H1 (cell line): ENCODE measurements at regions not wholly inside any gene's neighbourhood (a gene's known extent, or its start where the extent isn't known, plus 50 kb on each side); places are given as distances from the start of the nearest gene placed in this dataset.

Experiments
- CTCF ChIA-PET: fragments of 300-600 bp; sonication (Branson Sonifier 250); formaldehyde crosslinking; loops from one replicate; lab custom pipeline; 2021; ENCODE audit not compliant: partially characterized antibody; lab: Charles Lee
- POLR2A ChIA-PET: fragments of 300-600 bp; sonication (Branson Sonifier 250); formaldehyde crosslinking; loops from one replicate; lab custom pipeline; 2021; ENCODE audit warnings: inconsistent platforms; ENCODE audit not compliant: partially characterized antibody; lab: Charles Lee
- DNase-seq, 2 experiments: peaks; one replicate each; pipeline versions ENCODE4 v3.0.0 to v3.0.0-alpha.2; 2010 to 2022; ENCODE audit warnings: low spot score in 2 of 2, low read depth in 1 of 2, mixed read lengths in 1 of 2
- FAIRE-seq: peaks from 2 replicates; lab custom pipeline; 2011; peaks lifted over from hg19 to GRCh38; lab: Jason Lieb, UNC
- H2AFZ ChIP-seq: 2 replicates; pipeline ENCODE4 v1.8.1; 2012; ENCODE audit warnings: low read length, inconsistent platforms
- H2AK5ac ChIP-seq: 2 replicates; pipeline ENCODE4 v1.6.1; 2013; ENCODE audit warnings: low read depth, low read length
- H2BK120ac ChIP-seq: replicated peaks from 2 replicates; pipeline ENCODE3; 2013; ENCODE audit warnings: low read depth, low read length, inconsistent platforms
- H2BK12ac ChIP-seq: 2 replicates; pipeline ENCODE4 v1.6.1; 2013; ENCODE audit warnings: low read depth, low read length
- H2BK15ac ChIP-seq: 2 replicates; pipeline ENCODE4 v1.6.1; 2013; ENCODE audit warnings: low read length
- H2BK20ac ChIP-seq: 2 replicates; pipeline ENCODE4 v1.6.1; 2013; ENCODE audit warnings: low read length
- H2BK5ac ChIP-seq: 2 replicates; pipeline ENCODE4 v1.6.1; 2013; ENCODE audit warnings: low read depth, low read length
- H3K14ac ChIP-seq: 2 replicates; pipeline ENCODE4 v1.6.1; 2013; ENCODE audit warnings: inconsistent platforms; ENCODE audit not compliant: insufficient read length
- H3K18ac ChIP-seq: 2 replicates; pipeline ENCODE4 v1.6.1; 2013; ENCODE audit warnings: low read length; ENCODE audit errors: extremely low read depth
- H3K23ac ChIP-seq: 2 replicates; pipeline ENCODE4 v1.6.1; 2013; ENCODE audit warnings: inconsistent platforms; ENCODE audit not compliant: insufficient read length
- H3K23me2 ChIP-seq: 2 replicates; pipeline ENCODE4 v1.6.1; 2013; ENCODE audit warnings: low read depth, low read length
- H3K27ac ChIP-seq: 2 replicates; pipeline ENCODE4 v1.6.1; 2011; ENCODE audit warnings: low read depth, low read length, inconsistent platforms
- H3K27me3 ChIP-seq, 4 experiments: replicated peaks in 1 of 4; 1 replicate in 1 of 4; 2 replicates in 3 of 4; pipeline versions ENCODE4 v1.6.1 to v1.8.1; 2011 to 2013; ENCODE audit warnings: low read length in 3 of 4, mild to moderate bottlenecking in 3 of 4, inconsistent platforms in 2 of 4, mixed read lengths in 2 of 4, moderate library complexity in 1 of 4; ENCODE audit not compliant: control insufficient read depth in 3 of 4, insufficient read depth in 3 of 4; ENCODE audit errors: extremely low read depth in 1 of 4
- H3K36me3 ChIP-seq, 4 experiments: 2 replicates each; pipeline versions ENCODE4 v1.6.1 to v1.8.1; 2011 to 2013; ENCODE audit warnings: mild to moderate bottlenecking in 4 of 4, low read length in 3 of 4, moderate library complexity in 2 of 4, control low read depth in 1 of 4, inconsistent platforms in 1 of 4; ENCODE audit not compliant: insufficient read depth in 4 of 4, control insufficient read depth in 2 of 4
- H3K4ac ChIP-seq: replicated peaks from 2 replicates; pipeline ENCODE3; 2013; ENCODE audit warnings: low read length, low read depth, mixed read lengths, inconsistent platforms; ENCODE audit not compliant: insufficient read length
- H3K4me1 ChIP-seq, 4 experiments: replicated peaks in 1 of 4; 1 replicate in 1 of 4; 2 replicates in 3 of 4; pipeline versions ENCODE4 v1.6.1 to v1.8.1; 2011 to 2013; ENCODE audit warnings: low read length in 3 of 4, inconsistent platforms in 2 of 4, mixed read lengths in 1 of 4; ENCODE audit not compliant: insufficient read depth in 4 of 4, control insufficient read depth in 3 of 4
- H3K4me2 ChIP-seq, 2 experiments: 2 replicates each; pipeline versions ENCODE4 v1.6.1 to v1.8.1; 2011 to 2013; ENCODE audit warnings: low read depth in 2 of 2, low read length in 2 of 2, control low read depth in 1 of 2, inconsistent platforms in 1 of 2, mild to moderate bottlenecking in 1 of 2; ENCODE audit not compliant: insufficient read depth in 1 of 2
- H3K4me3 ChIP-seq, 4 experiments: fragments of 200-600, 300-600 bp in 1 of 4; sonication (generic), shearing (Covaris generic), sonication (Bioruptor Twin) in 1 of 4; 2 replicates each; pipeline versions ENCODE4 v1.5.1 to v1.8.1; 2011 to 2016; ENCODE audit warnings: low read length in 4 of 4, low read depth in 3 of 4, control low read depth in 2 of 4, inconsistent platforms in 2 of 4, mild to moderate bottlenecking in 2 of 4, mixed read lengths in 1 of 4, moderate library complexity in 1 of 4; ENCODE audit not compliant: insufficient read depth in 2 of 4; ENCODE audit errors: extremely low read depth in 1 of 4
- H3K56ac ChIP-seq: replicated peaks from 2 replicates; pipeline ENCODE3; 2013; ENCODE audit warnings: low read depth, mild to moderate bottlenecking, mixed read lengths, low read length, inconsistent platforms; ENCODE audit not compliant: insufficient read length
- H3K79me1 ChIP-seq: 2 replicates; pipeline ENCODE4 v1.6.1; 2013; ENCODE audit warnings: low read depth, low read length, control low read depth
- H3K79me2 ChIP-seq, 2 experiments: 2 replicates each; pipeline versions ENCODE4 v1.6.1 to v1.8.1; 2012 to 2013; ENCODE audit warnings: low read length in 2 of 2, mild to moderate bottlenecking in 2 of 2, inconsistent platforms in 1 of 2; ENCODE audit not compliant: insufficient read depth in 2 of 2, control insufficient read depth in 1 of 2
- H3K9ac ChIP-seq, 4 experiments: replicated peaks in 1 of 4; 1 replicate in 1 of 4; 2 replicates in 3 of 4; pipeline versions ENCODE4 v1.6.1 to v1.8.1; 2011 to 2013; ENCODE audit warnings: low read depth in 3 of 4, low read length in 3 of 4, control low read depth in 2 of 4, mild to moderate bottlenecking in 2 of 4, moderate library complexity in 2 of 4, inconsistent platforms in 1 of 4; ENCODE audit errors: extremely low read depth in 1 of 4
- H3K9me3 ChIP-seq, 2 experiments: 2 replicates each; pipeline versions ENCODE4 v1.6.1 to v1.8.1; 2012 to 2013; ENCODE audit warnings: mild to moderate bottlenecking in 2 of 2, moderate library complexity in 2 of 2, control low read depth in 1 of 2, inconsistent platforms in 1 of 2, low read depth in 1 of 2, low read length in 1 of 2, mixed read lengths in 1 of 2; ENCODE audit not compliant: insufficient read depth in 2 of 2
- H4K20me1 ChIP-seq, 2 experiments: replicated peaks in 1 of 2; 2 replicates each; pipeline versions ENCODE3 to v1.8.1; 2011 to 2013; ENCODE audit warnings: inconsistent platforms in 2 of 2, low read length in 2 of 2, mild to moderate bottlenecking in 1 of 2; ENCODE audit not compliant: insufficient read depth in 2 of 2, control insufficient read depth in 1 of 2
- H4K5ac ChIP-seq: 2 replicates; pipeline ENCODE4 v1.6.1; 2013; ENCODE audit warnings: low read length, low read depth, mixed read lengths, inconsistent platforms; ENCODE audit not compliant: insufficient read length
- H4K8ac ChIP-seq: 2 replicates; pipeline ENCODE4 v1.8.0; 2013; ENCODE audit warnings: mild to moderate bottlenecking, moderate library complexity, low read length, inconsistent platforms; ENCODE audit not compliant: insufficient read depth; ENCODE audit errors: extremely low read depth
- H4K91ac ChIP-seq: replicated peaks from 2 replicates; pipeline ENCODE3; 2013; ENCODE audit warnings: low read length, mixed read lengths, inconsistent platforms; ENCODE audit not compliant: insufficient read length
- ASH2L ChIP-seq: fragments of 200-600, 300-600 bp; sonication (generic); IDR thresholded peaks from one replicate; pipeline ENCODE4 v1.7.1; 2017; ENCODE audit warnings: low read length
- BRCA1 ChIP-seq: IDR thresholded peaks from 2 replicates; pipeline ENCODE4 v1.6.1; 2012; ENCODE audit warnings: low read depth, low read length, improper control_type of control experiment
- EGR1 ChIP-seq: IDR thresholded peaks from 2 replicates; pipeline ENCODE4 v1.6.1; 2011; ENCODE audit warnings: low read depth, low read length, borderline replicate concordance
- EZH2 ChIP-seq: fragments of 200-600 bp; sonication (generic); IDR thresholded peaks from 2 replicates; pipeline ENCODE4 v1.7.1; 2012; ENCODE audit warnings: low read depth, mild to moderate bottlenecking, moderate library complexity, low read length, inconsistent platforms; ENCODE audit not compliant: severe bottlenecking
- JUND ChIP-seq: IDR thresholded peaks from 2 replicates; pipeline ENCODE4 v1.6.1; 2011; ENCODE audit warnings: mild to moderate bottlenecking, improper control_type of control experiment, low read length
- MAFK ChIP-seq: IDR thresholded peaks from 2 replicates; pipeline ENCODE4 v1.6.1; 2012; ENCODE audit warnings: low read depth, mild to moderate bottlenecking, improper control_type of control experiment, low read length
- NRF1 ChIP-seq: IDR thresholded peaks from 2 replicates; pipeline ENCODE4 v1.6.1; 2011; ENCODE audit warnings: mild to moderate bottlenecking, low read depth, low read length, improper control_type of control experiment
- PHF8 ChIP-seq: fragments of 200-600 bp; sonication (generic); conservative IDR thresholded peaks from 2 replicates; pipeline ENCODE4 v1.7.1; 2012; ENCODE audit warnings: low read depth, mild to moderate bottlenecking, inconsistent platforms, low read length, moderate library complexity
- POLR2A ChIP-seq, 2 experiments: IDR thresholded peaks; 1 replicate in 1 of 2; 2 replicates in 1 of 2; pipeline ENCODE4 v1.6.1; 2011; ENCODE audit warnings: low read depth in 2 of 2, low read length in 2 of 2, mild to moderate bottlenecking in 2 of 2; ENCODE audit errors: control extremely low read depth in 1 of 2
- POLR2AphosphoS5 ChIP-seq: IDR thresholded peaks from 2 replicates; pipeline ENCODE4 v1.6.1; 2011; ENCODE audit warnings: low read depth, low read length
- RXRA ChIP-seq: IDR thresholded peaks from 2 replicates; pipeline ENCODE4 v1.6.1; 2011; ENCODE audit warnings: low read depth, mild to moderate bottlenecking, low read length, moderate library complexity; ENCODE audit not compliant: insufficient read depth
- SP1 ChIP-seq: IDR thresholded peaks from 2 replicates; pipeline ENCODE4 v1.6.1; 2011; ENCODE audit warnings: low read depth, low read length
- TAF7 ChIP-seq: optimal IDR thresholded peaks from 2 replicates; pipeline ENCODE3; 2011; ENCODE audit warnings: low read depth, mild to moderate bottlenecking, inconsistent platforms, low read length, moderate library complexity, borderline replicate concordance
- WGBS, 2 experiments: shearing (Covaris generic) in 1 of 2; methylation state at CpG; one replicate each; pipeline versions ENCODE4 v1.1.6 to v1.1.7; 2013 to 2015; ENCODE audit warnings: low lambda C conversion rate in 2 of 2, mixed read lengths in 2 of 2, inconsistent platforms in 1 of 2, low coverage in 1 of 2, missing lambda C conversion rate in 1 of 2; ENCODE audit not compliant: insufficient replicate concordance in 2 of 2, insufficient coverage in 1 of 2, insufficient read length in 1 of 2; ENCODE audit errors: extremely low coverage in 1 of 2, missing lambda C conversion rate in 1 of 2; 5-methylcytosine and 5-hydroxymethylcytosine counted together
- TF ChIP-seq, protein P1 (sequence below): IDR thresholded peaks from 2 replicates; pipeline ENCODE4 v1.6.1; 2011; ENCODE audit warnings: low read depth, mild to moderate bottlenecking, low read length; ENCODE audit not compliant: insufficient read depth
- TF ChIP-seq, protein P2 (sequence below): IDR thresholded peaks from 2 replicates; pipeline ENCODE4 v1.6.1; 2011; ENCODE audit warnings: low read length, improper control_type of control experiment

DNA sequence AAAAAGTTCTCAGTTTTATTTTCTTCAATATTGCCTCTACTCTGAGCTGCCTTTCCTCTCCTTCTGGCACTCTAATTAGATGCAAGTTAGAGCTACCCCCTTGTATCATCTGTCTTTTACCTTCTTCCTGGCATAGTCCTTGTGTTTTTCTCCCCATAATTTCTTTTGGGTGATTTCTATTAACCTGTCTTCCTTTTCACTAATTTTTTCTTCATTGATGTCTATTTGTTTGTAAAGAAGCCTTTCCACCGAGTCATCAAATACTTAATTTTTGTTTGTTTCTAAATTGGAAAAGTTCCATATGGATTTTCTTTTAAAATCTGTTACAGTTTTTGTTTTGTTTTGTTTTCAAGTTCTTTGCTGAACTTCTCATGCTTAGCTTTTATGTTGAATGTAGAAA is 558.1 kb downstream of the TBC1D22A start:
- ChIA-PET POLR2A (no interaction called here), CTCF (interaction anchor here (0.9 kb wide), 1 partner anchor 17 kb away, joined by 3 read pairs; no protein-coding TSS in a partner anchor)
- no peak overlapping the region for H3K27ac ChIP-seq
- no peak overlapping the region for H3K9ac ChIP-seq
- 75% methylated on average over 1 of the region's 1 CpG; no CpG with 5 or more reads in 1 of the 2 experiments for WGBS, 2 experiments
- no peak overlapping the region for H2AK5ac ChIP-seq
- no peak overlapping the region for H2BK5ac ChIP-seq
- no peak overlapping the region for H3K23ac ChIP-seq
- no peak overlapping the region for H3K14ac ChIP-seq
- H3K79me1 ChIP-seq, result no peaks in the 10 kb centered on the region
- no peak overlapping the region for H2BK12ac ChIP-seq
- no peak overlapping the region for H3K56ac ChIP-seq
- no peak overlapping the region for H3K18ac ChIP-seq
- FAIRE-seq, result no peak
- no peaks in the 10 kb centered on the region for H3K79me2 ChIP-seq
- H2BK20ac ChIP-seq, result no peak overlapping the region
- no peaks in the 10 kb centered on the region for H3K4me1 ChIP-seq
- H4K5ac ChIP-seq, result no peak overlapping the region
- H2BK15ac ChIP-seq, result no peak overlapping the region
- peaks cover 64 to 78% of the 10 kb centered on the region in 2 experiments for H3K9me3 ChIP-seq
- no peaks in the 10 kb centered on the region for H3K23me2 ChIP-seq
- H4K91ac ChIP-seq, result no peak overlapping the region
- no peak overlapping the region for H3K4me3 ChIP-seq
- H4K8ac ChIP-seq, result no peak overlapping the region
- no peaks in the 10 kb centered on the region for H4K20me1 ChIP-seq
- H3K36me3 ChIP-seq, result no peaks in the 10 kb centered on the region
- H3K27me3 ChIP-seq, result no peaks in the 10 kb centered on the region; a peak in 1 of 7 replicates
- no peak for DNase-seq
- H2AFZ ChIP-seq, result no peak overlapping the region
- H2BK120ac ChIP-seq, result no peak overlapping the region
- H3K4me2 ChIP-seq, result no peak overlapping the region
- no peak overlapping the region for H3K4ac ChIP-seq
- TF ChIP-seq TAF7 (no peak), NRF1 (no peak), BRCA1 (no peak), EGR1 (no peak), PHF8 (no peak), ASH2L (no peak), SP1 (no peak), POLR2AphosphoS5 (no peak), JUND (no peak), POLR2A (IDR thresholded peaks at IDR 0.05; ENCODE audit: control extremely low read depth in 1 of 2, low read depth in 2 of 2, low read length in 2 of 2) (no peak), RXRA (no peak), MAFK (no peak), EZH2 (no peak)
- TF ChIP-seq, protein P1, sequence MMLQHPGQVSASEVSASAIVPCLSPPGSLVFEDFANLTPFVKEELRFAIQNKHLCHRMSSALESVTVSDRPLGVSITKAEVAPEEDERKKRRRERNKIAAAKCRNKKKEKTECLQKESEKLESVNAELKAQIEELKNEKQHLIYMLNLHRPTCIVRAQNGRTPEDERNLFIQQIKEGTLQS, result no peak
- TF ChIP-seq, protein P2, sequence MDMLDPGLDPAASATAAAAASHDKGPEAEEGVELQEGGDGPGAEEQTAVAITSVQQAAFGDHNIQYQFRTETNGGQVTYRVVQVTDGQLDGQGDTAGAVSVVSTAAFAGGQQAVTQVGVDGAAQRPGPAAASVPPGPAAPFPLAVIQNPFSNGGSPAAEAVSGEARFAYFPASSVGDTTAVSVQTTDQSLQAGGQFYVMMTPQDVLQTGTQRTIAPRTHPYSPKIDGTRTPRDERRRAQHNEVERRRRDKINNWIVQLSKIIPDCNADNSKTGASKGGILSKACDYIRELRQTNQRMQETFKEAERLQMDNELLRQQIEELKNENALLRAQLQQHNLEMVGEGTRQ, result no peak
